ENCODE measurements at regions not wholly inside any gene's neighbourhood (a gene's known extent, or its start where the extent isn't known, plus 50 kb on each side); places are given as distances from the start of the nearest gene placed in this dataset.

DNA sequence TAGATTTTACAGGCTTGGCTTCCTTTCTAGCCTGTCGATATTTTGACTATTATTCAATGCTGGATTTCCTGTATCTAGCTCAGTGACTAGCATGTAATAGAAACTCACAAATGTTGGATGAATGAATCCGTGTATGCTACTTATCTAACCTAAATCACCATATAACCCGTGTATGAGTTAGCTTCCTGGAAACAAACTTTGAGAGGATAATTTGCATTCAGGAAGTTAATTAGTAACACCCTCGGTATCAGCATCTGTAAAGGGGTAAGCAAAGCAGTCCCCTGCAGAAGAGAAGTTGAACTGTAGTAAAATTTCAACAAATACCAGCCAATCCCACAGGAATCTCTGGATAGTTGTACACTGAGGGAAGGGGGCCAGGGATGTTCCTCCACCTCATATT, 269.4 kb upstream of the LRATD1 start:
- H2AFZ ChIP-seq (ENCODE audit: low read depth, low read length): peak overlapping the region; percentile 80
- no peaks in the 10 kb centered on the region for H3K36me3 ChIP-seq (replicated peaks; ENCODE audit: low read depth, low read length)
- H3K9ac ChIP-seq (ENCODE audit: low read length): peak overlapping the region; percentile 13; the same call in 1 of the 2 replicates
- no peaks in the 10 kb centered on the region for H4K20me1 ChIP-seq (ENCODE audit: insufficient read depth, low read length)
- peak overlapping the region; percentile 2; the same call in 1 of the 2 replicates for H3K4me3 ChIP-seq (ENCODE audit: low read length)
- peak overlapping the region; percentile 29; the same call in 1 of the 2 replicates for H3K27ac ChIP-seq (ENCODE audit: low read length)
- no peak for TF ChIP-seq EZH2phosphoT487 (IDR thresholded peaks at IDR 0.05; ENCODE audit: low read depth)
- TF ChIP-seq, protein P1, sequence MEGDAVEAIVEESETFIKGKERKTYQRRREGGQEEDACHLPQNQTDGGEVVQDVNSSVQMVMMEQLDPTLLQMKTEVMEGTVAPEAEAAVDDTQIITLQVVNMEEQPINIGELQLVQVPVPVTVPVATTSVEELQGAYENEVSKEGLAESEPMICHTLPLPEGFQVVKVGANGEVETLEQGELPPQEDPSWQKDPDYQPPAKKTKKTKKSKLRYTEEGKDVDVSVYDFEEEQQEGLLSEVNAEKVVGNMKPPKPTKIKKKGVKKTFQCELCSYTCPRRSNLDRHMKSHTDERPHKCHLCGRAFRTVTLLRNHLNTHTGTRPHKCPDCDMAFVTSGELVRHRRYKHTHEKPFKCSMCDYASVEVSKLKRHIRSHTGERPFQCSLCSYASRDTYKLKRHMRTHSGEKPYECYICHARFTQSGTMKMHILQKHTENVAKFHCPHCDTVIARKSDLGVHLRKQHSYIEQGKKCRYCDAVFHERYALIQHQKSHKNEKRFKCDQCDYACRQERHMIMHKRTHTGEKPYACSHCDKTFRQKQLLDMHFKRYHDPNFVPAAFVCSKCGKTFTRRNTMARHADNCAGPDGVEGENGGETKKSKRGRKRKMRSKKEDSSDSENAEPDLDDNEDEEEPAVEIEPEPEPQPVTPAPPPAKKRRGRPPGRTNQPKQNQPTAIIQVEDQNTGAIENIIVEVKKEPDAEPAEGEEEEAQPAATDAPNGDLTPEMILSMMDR (IDR thresholded peaks at IDR 0.05; ENCODE audit: low read depth, low read length): no peak
- H3K4me2 ChIP-seq (ENCODE audit: low read length): peak overlapping the region; percentile 52
- no peaks in the 10 kb centered on the region for H3K27me3 ChIP-seq (ENCODE audit: low read depth, low read length)
- no peaks in the 10 kb centered on the region for H3K9me3 ChIP-seq (ENCODE audit: insufficient read depth, low read length)
- H3K4me1 ChIP-seq (ENCODE audit: low read length): peaks cover 13% of the 10 kb centered on the region
- H3K79me2 ChIP-seq (ENCODE audit: low read length): no peaks in the 10 kb centered on the region

DNA sequence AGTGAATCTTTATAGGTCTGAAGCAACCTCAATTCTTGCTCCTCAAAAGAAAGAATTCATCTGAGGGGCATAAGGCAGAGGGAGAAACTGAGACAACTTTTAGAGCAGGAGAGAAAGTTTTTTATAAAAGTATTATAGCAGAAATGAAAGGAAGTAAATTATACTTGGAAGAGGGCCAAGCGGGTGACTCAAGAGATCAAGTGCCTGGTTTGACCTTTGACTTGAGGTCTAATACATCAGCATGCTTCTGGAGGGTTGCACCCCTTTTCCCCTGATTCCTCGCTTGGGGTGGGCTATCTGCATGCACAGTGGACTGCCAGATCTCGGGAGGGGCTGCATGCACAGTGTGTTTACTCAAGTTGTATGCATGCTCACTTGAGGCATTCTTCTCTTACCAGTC, 268.5 kb upstream of the LRATD1 start:
- H2AFZ ChIP-seq (ENCODE audit: low read depth, low read length): no peak overlapping the region
- H3K4me3 ChIP-seq (ENCODE audit: low read length): no peak overlapping the region
- H3K27me3 ChIP-seq (ENCODE audit: low read depth, low read length): no peaks in the 10 kb centered on the region
- no peaks in the 10 kb centered on the region for H3K9me3 ChIP-seq (ENCODE audit: insufficient read depth, low read length)
- H3K9ac ChIP-seq (ENCODE audit: low read length): no peak overlapping the region
- peaks cover 13% of the 10 kb centered on the region for H3K4me1 ChIP-seq (ENCODE audit: low read length)
- no peaks in the 10 kb centered on the region for H3K79me2 ChIP-seq (ENCODE audit: low read length)
- TF ChIP-seq, protein P1 (IDR thresholded peaks at IDR 0.05; ENCODE audit: low read depth, low read length): no peak
- no peak for TF ChIP-seq EZH2phosphoT487 (IDR thresholded peaks at IDR 0.05; ENCODE audit: low read depth)
- no peak overlapping the region for H3K4me2 ChIP-seq (ENCODE audit: low read length)
- no peaks in the 10 kb centered on the region for H3K36me3 ChIP-seq (replicated peaks; ENCODE audit: low read depth, low read length)
- no peaks in the 10 kb centered on the region for H4K20me1 ChIP-seq (ENCODE audit: insufficient read depth, low read length)
- H3K27ac ChIP-seq (ENCODE audit: low read length): no peak overlapping the region

DNA sequence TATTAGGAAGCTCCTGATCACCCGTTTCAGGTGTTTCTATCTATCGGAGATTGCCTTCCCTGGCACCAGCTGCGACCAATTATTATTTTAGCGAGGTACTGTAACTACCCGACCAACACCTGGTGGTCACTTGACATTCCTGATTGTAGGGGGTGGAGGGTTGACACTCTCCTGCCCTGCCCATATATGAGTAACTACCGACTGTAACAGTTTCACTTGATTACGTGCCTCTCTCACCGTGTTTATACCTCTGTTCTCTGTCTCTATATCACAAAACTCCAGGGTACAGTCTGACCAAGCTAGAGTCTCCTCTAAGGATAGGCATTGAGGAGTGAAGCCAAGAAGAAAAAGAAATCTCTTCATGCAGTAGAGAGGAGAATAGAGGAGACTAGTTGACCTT, 268.0 kb upstream of the LRATD1 start:
- Histone ChIP-seq H3K27me3 (ENCODE audit: low read depth, low read length) (no peaks in the 10 kb centered on the region), H3K36me3 (replicated peaks; ENCODE audit: low read depth, low read length) (no peaks in the 10 kb centered on the region), H3K9ac (ENCODE audit: low read length) (no peak overlapping the region), H3K27ac (ENCODE audit: low read length) (no peak overlapping the region), H3K4me3 (ENCODE audit: low read length) (no peak overlapping the region), H3K4me1 (ENCODE audit: low read length) (peaks cover 13% of the 10 kb centered on the region), H3K9me3 (ENCODE audit: insufficient read depth, low read length) (no peaks in the 10 kb centered on the region), H3K4me2 (ENCODE audit: low read length) (no peak overlapping the region), H4K20me1 (ENCODE audit: insufficient read depth, low read length) (no peaks in the 10 kb centered on the region), H3K79me2 (ENCODE audit: low read length) (no peaks in the 10 kb centered on the region), H2AFZ (ENCODE audit: low read depth, low read length) (no peak overlapping the region)
- TF ChIP-seq EZH2phosphoT487 (IDR thresholded peaks at IDR 0.05; ENCODE audit: low read depth): no peak
- TF ChIP-seq, protein P1 (IDR thresholded peaks at IDR 0.05; ENCODE audit: low read depth, low read length): no peak

DNA sequence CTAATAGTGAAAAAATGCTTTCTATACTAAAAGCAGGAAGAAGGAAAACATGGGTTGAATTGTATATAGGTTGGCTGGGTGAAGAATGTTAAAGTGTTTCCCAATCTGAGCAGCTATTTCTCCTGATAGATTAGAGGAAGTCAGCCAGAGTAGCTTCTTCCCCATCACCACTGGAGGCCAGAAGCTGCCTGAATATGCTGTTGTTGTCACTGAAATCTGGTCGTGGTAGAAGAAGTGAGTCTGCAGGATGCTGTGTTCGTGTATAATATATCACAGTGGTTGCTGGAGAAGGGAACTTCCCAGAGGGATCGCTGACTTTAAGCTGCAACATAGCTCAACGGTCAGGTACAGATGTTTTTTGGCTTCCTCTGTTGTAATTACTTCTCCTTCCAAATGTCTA, 247.5 kb upstream of the LRATD1 start:
- Histone ChIP-seq H3K9me3 (ENCODE audit: insufficient read depth, low read length) (no peaks in the 10 kb centered on the region), H3K9ac (ENCODE audit: low read length) (peak overlapping the region; percentile 0; the same call in 1 of the 2 replicates), H3K4me1 (ENCODE audit: low read length) (peaks cover 26% of the 10 kb centered on the region), H3K4me3 (ENCODE audit: low read length) (peak overlapping the region; percentile 26; the same call in 1 of the 2 replicates), H3K79me2 (ENCODE audit: low read length) (no peaks in the 10 kb centered on the region), H3K4me2 (ENCODE audit: low read length) (peak overlapping the region; percentile 58), H2AFZ (ENCODE audit: low read depth, low read length) (peak overlapping the region; percentile 43), H3K27me3 (ENCODE audit: low read depth, low read length) (no peaks in the 10 kb centered on the region), H3K27ac (ENCODE audit: low read length) (no peak overlapping the region), H4K20me1 (ENCODE audit: insufficient read depth, low read length) (no peaks in the 10 kb centered on the region), H3K36me3 (replicated peaks; ENCODE audit: low read depth, low read length) (no peaks in the 10 kb centered on the region)
- TF ChIP-seq, protein P1 (IDR thresholded peaks at IDR 0.05; ENCODE audit: low read depth, low read length): peak; percentile 69
- no peak for TF ChIP-seq EZH2phosphoT487 (IDR thresholded peaks at IDR 0.05; ENCODE audit: low read depth)

Measured in OCI-LY3 (cell line).